GM18870 (cell line): ENCODE measurements at regions not wholly inside any gene's neighbourhood (a gene's known extent, or its start where the extent isn't known, plus 50 kb on each side); places are given as distances from the start of the nearest gene placed in this dataset.

Experiments
- ATAC-seq: cut with Tn5 transposase; IDR thresholded peaks from one replicate; pipeline ENCODE4 v1.9.1; 2021; ENCODE audit warnings: moderate library complexity; ENCODE audit not compliant: unreplicated experiment

DNA sequence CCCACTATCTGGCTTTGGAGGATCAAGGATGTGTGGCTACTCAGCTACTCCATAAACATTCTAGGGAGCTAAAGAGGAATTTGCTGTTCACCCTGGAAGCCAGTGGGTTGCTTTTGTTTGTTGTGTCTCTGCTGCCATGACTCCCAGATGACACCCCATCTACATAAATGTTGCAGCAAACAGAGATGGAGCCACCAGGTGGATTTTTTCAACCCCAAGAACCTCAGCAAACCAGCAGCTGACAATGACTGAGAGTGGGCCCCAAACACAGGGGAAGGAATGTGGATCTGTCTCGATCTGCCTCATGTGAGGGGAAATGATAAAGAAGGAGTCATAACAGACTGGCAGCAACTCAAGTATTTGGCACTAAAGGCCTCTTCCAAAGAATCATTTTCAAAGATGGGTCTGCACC lies 132.7 kb upstream of the TNC start:
- ATAC-seq: no peak

DNA sequence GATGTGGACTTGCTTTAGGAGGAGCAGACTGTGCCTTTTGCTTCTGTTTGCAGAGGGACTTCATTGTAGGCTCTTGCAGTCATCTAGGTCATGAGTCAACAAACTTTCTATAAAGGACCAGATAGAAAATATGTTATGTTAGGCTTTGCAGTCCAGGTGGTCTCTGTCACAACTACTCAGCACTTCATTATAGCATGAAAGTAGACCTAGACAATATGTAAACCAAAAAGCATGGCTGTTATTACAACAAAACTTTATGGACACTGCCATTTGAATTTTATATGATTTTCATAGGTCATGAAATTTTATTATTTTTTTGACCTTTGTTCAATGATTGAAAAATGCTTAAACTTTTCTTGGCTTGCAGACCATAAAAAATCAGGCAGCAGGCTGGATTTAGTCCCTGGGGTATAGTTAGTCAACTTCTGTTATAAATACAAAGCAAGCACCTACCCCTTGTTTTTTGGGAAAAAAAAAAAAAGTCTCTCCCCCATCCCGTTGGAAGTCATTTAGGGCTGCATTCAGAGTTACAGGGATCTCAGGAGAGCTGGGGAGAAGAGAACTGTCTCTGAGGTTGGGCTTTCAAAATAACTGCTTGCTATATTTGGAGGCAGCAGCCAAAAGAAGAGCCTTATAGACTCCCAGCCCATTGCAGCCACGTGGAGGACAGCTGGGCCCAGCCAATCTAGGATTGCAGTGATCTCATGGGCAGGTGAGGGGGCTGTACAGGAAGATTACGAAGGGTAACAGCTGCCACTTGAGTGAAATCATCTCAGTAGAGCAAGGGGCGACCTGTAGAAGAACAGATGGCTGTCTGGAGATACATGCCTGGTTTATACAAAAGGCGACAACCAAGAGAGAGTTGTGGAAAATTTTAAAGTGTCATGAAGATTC lies 136.6 kb upstream of the TNC start:
- no peak for ATAC-seq

DNA sequence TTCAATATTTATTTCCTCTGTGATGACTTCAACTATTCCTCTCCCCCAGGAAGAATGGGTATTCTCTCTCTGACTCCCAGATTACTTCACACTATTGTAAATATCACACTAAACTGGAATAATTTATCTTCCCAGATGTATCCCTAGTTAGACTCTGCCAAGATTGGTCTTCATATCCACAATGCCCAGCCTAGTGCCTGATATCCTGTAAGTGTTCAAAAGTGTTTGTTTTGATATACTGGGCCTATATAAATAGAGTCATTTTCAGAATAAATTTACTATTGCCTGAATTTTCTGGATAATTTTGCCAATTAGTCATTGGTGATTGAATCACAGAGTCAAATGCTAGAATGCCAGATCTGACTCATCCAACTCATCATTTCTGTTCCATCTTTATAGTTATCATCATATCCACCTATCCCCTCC lies 143.7 kb upstream of the TNC start:
- no peak for ATAC-seq

DNA sequence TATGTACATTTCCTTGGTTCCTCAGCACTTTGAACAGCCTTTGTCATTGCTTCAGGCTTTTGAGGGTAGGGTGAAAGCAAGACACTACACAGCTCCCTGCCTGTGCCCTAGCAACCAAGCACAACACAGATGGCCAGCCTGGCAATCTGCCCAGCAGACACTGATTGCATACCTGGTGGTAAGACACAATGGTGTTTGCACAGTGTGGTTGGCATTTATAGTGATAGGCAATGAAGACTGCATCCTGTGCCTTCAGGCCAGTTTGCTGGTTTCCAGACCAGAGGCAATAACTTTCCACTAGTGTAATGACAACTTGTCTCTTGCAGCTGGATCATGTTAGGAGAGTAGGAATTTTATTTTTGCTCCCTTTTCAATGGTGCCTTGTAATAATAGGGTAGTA lies 144.5 kb upstream of the TNC start:
- ATAC-seq: no peak

DNA sequence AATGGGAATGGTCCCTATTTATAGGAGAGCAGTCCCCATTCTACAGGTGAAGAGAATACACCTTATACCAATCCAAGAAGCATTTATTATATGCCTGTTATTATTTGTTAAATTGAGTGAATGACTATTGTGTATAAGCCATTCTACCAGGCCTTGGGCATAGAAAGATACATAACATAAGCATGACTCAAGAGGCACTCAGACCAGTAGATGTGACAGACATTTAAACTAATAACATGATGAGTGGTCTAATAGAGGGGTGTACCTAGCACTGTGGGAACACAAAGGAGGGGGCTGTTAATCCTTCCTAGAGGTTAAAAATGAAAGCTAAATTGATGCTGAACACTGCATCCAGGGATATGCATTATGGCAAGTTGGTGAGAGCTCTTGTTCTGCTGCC lies 145.0 kb upstream of the TNC start:
- no peak for ATAC-seq

DNA sequence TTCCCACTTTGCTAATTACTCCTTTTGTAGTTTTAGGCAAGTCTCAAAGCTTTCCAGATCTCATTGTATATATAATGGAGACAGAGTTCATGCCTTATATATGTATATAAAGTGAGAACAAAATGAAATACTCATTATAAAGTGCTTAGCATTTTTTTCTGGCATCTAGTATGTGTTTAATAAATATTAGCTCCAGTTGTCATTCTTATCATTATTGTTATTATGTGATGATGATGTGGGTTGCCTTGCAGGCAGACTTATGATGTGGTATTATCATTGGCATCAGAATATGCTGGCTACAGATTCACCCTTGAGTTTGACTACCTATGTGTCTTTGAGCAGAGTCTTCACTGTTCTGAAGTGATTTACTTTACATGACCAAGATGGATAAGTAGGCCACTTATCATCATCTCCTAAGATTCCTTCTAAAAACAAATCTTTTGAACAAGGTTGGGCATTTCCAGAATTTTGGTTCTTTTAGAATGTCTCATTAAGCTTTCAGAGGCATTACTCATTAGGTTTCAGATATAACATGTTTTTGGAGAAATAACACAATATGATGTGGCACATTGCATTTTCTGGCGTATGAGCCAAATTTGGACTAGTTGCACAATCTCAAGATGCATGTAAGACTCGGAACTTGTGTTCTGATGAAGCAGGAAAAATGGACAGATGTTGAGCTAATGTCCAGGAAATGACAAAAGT lies 145.6 kb upstream of the TNC start:
- no peak for ATAC-seq

DNA sequence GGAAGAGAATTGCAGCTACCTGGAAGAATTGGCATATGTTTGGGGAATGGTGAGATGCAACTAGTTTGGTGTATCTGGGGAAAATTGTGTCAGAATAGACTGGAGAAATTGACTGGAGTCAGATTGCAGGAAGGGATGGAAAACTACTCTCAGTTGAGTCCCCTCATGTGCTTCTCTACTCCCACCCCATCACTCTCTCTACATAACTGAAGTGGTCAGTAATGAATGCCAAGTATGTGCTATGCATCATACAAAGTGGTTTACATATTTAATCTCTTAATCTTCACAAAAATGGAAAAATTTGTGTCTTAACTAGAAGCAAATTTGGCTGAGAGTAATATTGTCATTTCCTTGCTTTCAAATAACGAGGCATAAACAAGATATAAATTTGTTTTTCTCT lies 146.4 kb upstream of the TNC start:
- no peak for ATAC-seq

DNA sequence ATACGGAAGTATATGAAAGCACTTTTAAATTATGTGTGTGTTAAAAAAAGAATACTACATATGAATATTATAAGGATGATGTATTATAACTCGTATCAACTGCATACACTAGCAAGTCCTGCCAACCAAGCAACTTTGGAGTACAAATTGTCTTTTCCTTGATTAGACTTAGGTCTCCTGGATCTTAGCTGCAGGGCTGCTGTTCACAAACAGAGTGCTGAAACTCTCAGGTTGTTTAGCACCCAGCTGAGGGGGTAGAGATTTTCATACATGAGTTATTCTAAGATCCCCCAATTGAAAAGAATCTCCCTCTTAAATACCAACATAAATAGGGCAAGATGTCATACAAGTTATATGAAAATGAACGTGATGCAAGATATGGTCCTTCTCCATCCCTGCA lies 149.8 kb upstream of the TNC start:
- ATAC-seq: no peak

DNA sequence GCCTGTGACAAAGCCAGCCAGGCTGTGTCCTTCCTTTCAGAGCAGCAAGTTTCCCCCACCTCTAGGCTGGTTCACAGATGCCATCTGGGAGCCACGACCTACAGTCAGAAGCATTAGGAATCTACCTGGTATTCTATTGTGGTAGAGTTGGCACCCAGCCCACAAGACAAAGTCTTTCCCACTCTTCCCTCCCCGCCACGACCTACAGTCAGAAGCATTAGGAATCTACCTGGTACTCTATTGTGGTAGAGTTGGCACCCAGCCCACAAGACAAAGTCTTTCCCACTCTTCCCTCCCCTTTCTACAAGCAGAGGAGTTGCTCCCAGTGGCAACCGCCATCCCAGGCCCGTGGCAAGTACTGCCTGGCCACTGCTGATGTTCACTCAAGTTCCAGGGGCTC lies 157.8 kb upstream of the TNC start:
- no peak for ATAC-seq

DNA sequence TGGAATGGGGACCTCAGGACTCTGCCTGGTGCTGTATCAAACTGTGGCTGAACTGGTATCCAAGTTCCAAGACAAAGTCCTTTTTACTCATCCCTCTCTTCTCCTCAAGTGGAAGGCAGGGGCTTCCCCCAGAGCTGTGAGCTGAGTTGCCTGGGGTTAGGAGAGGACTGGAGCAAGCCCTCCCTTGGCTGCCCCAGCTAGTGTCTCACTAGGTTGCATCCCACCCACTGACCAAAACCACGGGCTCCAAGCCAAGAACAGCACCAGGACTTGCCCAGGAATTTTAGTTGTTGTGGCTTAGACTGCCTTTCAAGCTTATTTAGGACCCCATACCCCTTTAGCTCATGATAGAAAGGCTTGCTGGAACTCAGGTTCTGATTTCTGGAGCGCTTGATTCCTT lies 158.7 kb upstream of the TNC start:
- ATAC-seq: no peak

DNA sequence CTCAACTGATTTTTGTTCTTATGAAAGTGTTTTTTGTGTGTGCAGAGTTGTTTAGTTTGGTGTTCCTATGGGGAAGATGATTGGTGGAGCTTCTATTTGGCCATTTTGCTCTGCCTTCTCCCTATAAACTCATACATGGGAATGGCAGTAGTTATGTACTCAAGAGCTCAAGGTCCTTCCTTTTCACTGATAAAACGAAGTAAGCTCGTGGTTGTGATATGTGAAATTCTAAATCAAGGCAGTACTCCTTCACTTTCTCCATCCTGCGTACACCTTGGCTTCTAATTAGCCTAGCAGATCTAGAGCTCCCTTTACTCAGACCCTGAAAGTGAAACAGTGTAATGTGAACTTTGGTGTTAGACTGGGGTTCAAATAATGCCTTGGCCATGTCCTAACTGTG lies 159.3 kb upstream of the TNC start:
- ATAC-seq: no peak

DNA sequence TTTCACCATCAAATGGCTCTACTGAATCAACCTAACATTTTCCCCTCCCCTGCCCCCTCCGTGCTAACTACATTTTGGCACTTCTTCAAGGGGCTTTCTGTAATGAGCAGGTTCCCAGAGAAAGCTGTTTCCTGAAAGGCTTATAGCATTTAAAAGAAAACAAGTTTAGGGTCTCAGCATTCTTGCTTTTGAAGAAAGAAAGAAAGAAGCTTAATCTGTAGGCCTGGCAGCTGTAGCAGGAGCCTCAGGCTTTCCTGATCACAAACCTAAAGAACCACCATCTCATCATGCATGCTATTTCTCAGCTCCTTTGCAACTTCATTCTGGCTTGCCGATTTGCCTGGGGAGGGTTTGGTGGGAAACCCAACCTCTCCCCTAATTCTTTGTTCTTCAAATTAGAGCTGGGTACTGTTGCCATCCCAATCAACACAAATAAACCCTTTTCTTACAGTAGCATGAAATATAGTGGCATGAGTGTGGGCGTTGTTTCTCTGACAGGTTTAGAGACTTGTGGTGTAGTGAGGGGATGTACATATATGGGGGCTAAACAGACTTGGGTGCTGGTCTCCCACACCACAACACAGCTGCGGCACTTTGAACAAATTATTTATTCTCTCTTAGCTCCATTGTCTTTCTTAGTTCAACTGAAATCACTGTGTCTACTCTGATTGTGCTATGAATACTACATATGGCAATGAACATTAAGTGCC lies 160.5 kb upstream of the TNC start:
- ATAC-seq: no peak

DNA sequence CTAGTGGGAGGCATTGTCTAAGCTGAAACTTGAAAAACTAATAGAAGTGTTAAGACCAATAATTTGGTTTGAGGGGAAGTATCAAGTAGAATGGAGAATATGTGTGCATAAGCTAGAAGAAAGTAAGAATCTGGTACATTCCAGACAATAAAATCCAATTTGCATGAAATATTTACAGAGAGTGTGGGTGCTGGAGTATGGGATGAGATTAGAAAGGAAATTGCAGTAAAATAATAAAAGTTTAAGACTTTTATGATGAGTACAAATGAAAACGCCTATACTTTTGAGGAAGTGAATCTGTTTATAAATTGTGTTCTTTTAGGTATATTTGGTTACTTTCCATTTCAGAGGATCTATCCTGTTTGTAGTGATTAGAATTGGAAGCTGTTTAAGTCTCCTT lies 165.4 kb upstream of the TNC start:
- ATAC-seq: no peak

DNA sequence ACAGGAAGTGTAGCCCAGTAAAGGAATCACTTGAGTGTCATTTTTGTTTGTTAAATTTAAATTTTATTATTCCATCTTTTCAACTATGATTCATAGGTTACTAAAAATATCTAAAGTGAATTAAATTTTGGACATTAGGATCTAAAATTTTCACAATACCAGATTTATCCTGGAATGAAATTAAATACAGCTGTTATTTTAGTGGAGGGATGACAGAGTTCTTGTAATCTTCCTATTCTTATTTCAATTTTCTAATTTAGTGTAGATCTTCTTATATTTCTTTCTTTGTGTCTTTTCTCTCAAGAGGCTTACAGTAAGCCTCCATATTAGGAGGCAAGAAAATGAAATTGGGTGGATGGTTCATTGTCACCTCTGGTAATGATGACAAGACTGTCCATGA lies 167.9 kb upstream of the TNC start:
- no peak for ATAC-seq

DNA sequence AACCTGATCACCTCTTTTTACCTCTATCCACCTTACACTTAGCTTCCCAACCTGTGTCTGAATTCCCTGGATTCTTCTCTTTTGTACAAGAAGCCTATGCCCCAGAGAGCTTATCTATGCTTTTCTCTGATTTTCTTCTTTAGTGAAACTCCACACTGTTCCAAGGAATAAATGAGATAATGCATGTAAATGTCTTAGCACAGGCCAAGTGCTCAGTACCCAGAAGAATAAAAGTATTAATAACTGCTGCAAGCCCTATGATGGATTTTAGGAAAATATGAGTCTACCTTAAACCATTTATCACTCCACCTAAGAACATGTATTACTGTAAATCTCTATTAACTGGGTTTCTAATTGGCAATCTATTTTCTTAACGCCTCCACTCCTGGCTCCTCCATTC lies 168.5 kb upstream of the TNC start:
- no peak for ATAC-seq

DNA sequence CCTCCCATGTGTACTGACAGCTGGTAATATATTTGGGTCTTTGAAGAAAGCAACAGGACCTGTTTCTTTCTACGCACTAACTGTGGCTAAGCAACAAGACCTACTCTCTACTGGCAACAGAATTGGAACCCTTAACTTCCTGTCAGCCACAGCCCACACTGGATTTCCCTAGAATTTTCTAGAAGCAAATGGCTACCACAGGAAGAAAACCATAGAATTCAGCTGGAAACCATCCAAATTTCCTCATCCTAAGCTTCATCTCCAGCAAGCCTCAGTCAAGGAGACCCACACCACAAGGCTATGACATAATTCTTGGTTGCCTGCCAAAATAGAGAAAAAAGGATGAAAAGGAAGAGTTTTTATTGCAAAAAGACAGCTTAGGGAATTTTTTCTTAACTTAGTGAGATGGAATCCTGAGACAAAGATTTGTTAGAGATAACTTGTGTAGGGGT lies 171.8 kb upstream of the TNC start:
- ATAC-seq: no peak

DNA sequence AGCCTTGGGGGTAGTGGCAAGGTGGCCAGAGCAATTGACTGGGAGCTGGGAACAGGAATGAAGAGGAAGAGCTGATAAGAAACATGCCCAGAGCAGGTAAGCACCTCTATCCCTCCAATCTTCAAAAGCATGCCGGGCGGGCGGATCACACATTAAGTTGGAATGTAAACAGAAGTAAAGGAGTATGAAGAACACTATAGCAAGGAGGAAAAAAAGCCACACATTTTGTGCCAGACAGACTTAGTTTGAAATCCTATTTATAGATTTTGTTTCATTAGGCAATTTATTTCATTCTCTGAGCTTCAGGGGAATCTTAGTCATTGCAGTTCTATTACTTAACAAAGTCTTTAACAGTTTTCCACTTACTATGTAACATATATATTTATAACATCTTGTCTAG lies 173.9 kb upstream of the TNC start:
- ATAC-seq: no peak

DNA sequence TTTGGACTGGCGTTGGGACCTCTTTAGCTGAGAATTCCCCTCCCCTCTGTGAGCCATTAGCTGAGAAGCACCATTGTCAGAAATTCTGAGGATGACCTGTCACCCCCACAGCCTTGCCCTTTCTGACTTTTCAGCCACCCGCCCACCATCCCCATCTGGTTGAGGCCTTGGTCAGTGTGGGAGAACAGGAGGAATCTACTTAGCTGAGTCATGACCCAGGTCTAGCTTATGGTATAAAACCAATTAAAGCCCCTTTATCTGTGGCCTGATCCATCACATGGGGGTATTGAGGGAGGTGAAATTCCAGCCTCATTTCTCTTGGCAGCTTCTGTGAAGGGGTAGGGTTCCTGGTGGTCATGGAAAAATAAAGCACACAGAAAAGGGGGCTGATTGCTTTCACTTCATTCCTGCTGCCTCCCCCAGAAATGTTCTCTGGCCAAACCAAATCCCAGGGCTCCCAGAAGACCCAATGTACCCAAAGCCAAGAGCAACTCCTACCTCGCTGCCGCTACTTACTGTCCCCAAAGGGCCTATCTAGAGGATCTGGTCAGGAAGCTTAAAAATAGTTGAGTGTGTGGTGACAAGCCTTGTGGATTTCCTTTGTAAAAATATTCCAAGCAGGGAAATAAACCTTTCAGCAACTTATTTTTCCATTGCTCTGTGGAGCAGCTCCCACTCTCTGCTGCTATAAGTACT lies 174.8 kb upstream of the TNC start:
- no peak for ATAC-seq

DNA sequence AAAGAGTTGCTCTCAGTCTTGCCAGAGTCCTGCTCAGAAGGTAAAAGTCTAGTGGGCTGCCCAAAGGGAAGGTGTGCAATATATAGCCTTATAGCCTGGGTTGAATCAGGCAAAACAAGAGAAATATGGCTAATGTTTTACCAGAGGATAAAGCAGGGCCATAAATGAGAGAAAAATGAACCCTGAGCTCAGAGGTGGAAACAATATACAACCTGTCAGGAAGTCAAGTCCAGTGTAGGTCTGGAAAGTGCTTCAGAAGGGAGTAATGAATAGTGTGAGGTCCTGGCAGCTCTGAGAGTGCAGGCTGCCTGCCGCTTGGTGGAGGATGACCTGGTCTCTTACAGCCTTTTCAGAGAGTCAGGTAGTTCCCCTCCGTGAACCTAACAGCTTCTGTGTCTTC lies 177.8 kb upstream of the TNC start:
- ATAC-seq: no peak

DNA sequence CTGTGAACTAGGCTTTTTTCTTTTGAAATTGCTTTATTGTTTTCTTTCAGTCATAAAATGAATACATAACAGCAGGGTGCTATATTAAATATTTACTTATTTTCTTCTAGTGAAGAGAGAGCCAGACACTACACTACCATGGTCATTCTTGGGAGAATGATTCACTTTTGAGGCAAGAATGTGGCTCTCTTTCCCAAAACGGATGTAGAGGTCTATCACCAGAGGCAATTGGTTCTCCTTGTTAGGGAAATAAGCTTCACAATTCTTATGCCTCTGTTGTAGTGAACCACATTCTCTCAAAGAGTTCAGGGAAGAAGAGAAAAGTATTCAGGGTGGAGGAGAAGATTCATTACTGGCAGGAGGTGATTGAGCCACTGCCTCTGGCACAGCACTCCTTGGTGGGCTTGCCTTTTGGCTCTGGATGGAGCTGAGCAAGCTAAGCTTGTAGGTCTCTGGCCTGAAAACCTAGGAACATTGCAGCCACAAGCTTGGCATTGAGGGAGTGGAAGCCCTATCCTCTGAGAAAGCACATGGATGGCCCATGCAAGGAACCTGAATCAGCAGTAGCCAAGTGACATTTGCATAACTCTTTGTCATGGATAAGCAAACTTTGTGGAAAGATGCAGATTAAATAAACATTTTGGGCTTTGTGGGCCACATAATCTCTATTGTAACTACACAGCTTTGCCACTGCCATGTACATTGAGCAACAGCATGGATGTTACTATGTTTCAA lies 179.0 kb upstream of the TNC start:
- ATAC-seq: no peak

DNA sequence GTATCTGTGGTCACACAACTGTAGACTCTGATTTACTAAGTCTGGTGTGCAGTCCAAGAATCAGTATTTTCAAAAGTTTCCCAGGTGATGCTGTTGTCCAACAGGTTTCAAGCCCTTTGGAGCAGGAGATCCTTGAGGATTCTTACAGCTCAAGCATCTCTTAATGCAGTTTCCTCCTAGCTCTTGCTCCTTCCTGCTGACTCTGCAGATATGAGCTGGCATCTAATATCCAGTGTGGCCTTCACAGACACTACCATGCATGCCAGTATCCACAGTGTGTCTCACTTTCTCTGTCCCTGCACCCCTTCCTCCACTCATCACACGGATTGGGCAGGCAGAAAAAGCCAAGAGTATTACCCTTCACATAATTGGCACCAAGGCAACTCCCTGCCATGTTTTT lies 182.2 kb upstream of the TNC start:
- no peak for ATAC-seq
